ENCODE measurements at regions not wholly inside any gene's neighbourhood (a gene's known extent, or its start where the extent isn't known, plus 50 kb on each side); places are given as distances from the start of the nearest gene placed in this dataset.
"Not testable (repeated sequence)": the region's sequence is repeated elsewhere in the genome, so short reads cannot be mapped to it uniquely, and the experiment has no call there.

DNA sequence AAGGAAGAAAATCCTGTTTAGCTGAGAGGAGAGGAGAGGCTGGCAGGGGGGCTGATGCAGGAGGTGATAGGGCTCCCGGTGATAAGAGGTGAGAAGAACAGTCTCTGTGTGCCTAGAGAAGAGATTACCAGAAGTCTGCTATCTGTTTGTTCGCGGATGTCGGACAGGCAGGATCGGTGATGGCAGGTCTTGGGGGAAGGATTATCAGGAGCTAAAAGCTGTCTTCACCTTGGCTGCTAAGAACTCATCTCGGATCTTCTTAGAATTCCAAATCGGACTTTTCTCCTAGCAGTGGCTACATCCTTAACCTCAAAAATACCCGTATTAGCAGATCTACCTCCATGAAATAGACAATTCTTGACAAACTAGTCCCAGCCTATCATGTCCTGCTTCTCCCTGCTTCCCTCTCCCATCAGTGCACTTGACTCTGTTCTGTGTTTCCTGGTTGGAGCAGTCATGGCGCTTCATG lies 282.1 kb upstream of the TRIB2 start:
- DNase-seq (ENCODE audit: low read depth in 1 of 2, low spot score in 1 of 2) = no peak

DNA sequence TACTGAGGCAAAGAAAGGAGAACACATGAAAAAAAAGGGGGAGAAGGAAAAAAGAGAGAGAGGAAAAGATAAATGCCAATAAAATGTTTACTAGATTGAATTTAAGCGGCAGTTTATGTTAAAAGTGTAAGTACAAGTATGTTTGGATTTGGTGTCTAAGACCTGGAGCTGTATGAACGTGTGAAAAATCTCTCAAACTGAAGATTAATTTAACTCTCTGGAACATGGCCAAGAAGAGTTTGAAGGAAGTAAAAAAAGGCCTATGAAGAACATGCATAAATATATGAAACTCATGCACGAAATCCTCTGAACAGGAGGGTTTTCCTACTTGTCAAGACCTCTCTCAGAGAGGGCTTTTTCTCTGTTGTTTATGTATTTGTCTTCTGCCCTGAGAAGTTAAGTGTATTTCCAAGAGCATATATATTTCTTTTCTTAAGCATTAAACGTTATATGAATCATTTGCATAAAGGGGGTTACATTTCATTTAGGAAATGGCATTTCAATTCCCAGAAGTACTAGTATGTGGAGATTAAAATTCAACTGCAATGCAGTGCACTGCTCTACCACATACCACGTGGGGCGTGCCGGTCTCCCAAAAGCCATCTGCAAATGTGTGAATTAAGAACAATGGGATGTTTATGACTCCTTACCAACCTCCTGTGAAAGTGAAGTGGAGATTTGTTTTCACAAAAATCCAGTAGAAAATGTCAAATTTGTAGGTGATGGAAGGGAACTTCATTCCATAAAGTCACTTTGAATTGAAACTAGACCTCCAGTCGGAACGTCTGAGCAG lies 281.1 kb upstream of the TRIB2 start:
- DNase-seq (ENCODE audit: low read depth in 1 of 2, low spot score in 1 of 2) = no peak

DNA sequence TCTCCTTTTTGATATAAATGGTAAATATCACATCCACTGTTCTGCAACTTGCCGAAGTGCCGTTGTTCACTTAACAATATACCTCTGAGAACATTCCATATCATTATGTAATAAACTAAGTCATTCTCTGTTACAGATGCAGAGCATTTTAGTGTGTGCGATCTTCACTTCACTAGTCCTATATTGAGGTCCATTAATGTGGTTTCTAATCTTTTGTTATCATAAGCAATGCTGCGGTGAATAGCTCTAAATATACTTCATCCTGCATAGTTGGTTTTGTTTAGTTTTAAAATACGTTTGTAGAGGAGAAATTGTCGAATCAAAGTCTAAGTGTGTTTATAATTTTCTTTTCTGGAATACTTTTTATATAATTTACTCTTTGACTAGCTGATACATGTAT lies 280.3 kb upstream of the TRIB2 start:
- DNase-seq (ENCODE audit: low read depth in 1 of 2, low spot score in 1 of 2) = no peak

DNA sequence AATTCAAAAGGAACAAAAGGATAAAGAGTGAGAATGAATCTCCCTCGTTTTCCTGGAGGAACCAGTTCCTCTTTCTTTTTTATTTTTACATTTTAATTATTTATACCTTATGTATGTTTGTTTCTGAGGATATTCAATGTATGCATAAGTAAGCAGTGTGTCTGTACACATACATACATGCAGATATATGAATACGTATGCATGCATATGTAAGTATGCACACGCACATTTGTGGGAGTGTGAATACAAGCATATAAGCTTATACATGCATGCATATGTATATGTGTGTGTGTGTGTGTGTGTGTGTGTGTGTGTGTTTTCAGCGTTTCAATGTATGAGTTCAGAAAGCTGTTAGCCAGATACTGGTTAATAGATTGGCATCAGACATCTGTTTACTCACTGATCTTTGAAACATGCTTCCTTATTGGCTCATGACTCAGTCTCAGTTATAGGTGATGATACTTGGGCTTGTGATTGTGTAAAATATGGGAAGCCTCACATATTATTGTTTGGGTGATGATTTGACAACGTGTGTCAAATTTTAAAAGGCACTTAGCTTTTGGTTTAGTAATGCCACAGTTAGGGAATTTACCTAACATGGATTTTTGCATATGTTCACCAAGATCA lies 279.7 kb upstream of the TRIB2 start:
- DNase-seq (ENCODE audit: low read depth in 1 of 2, low spot score in 1 of 2) = no peak

DNA sequence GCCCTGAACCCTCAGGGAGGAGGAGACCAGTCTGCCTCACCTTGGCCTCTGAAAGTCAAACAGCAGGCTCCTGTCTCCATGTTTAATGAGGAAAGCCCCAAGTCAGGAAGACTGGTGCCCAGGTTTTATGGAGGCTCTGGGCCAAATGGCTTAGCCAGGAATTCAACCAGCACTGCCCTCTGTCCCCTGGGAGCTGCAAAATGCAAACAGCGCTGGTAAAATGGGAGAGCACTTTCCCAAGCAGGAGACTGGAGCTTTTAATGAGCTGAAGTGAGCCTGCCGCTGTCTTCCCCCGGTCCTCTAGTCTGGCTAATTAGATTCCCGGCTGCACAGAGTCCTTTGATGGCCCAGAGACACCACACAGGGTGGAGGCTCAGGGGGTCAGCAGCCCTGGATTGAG lies 276.0 kb upstream of the TRIB2 start:
- DNase-seq (ENCODE audit: low read depth in 1 of 2, low spot score in 1 of 2) = no peak

DNA sequence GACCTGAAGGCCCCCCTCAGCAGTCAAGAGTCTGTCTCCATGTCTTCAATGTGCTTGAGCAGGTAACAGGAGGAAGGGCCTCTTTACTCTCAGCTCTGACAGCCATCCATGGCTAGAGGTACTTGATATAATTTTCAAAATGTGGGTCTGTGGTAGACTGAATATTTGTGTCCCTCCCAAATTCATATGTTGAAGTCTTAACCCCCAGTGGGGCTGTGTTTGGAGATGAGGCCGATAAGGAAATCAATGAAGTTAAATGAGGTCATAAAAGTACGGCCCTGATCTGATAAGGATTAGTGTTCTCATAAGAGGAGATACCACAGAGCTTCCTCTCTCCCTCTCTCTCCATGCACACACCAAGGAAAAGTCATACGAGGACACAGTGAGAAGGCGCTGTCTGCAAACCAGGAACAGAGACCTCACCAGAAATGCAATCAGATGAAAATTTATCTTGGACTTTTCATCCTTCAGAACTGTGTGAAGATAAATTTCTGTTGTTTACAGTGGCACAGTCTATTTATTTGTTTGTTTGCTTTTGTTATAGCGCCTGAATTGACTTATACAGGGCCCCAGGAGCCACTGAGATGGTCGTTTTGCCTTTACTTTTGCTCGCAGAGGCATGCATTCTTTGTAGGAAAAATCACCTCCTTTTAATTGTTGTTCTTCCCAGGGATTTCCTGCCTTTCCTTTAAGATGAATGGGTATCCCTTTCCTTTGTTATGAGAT lies 274.8 kb upstream of the TRIB2 start:
- no peak for DNase-seq (ENCODE audit: low read depth in 1 of 2, low spot score in 1 of 2)

DNA sequence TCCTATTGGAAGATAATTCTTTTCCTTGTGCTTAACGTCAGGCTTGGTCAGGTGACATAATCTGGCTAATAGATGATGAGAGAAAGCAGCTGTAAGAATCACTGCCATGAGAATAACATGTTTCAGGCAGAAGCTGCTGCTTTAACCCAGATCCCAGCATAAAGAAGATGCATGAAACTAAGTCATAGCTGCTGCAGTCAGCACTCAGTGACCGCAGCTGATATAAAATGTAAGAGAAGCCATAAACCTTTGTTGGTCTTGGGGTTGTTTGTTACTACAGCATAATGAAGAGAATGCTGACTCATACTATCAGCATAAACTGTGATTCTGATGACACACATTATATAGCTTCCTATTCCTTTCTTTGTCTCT lies 274.3 kb upstream of the TRIB2 start:
- no peak for DNase-seq (ENCODE audit: low read depth in 1 of 2, low spot score in 1 of 2)

DNA sequence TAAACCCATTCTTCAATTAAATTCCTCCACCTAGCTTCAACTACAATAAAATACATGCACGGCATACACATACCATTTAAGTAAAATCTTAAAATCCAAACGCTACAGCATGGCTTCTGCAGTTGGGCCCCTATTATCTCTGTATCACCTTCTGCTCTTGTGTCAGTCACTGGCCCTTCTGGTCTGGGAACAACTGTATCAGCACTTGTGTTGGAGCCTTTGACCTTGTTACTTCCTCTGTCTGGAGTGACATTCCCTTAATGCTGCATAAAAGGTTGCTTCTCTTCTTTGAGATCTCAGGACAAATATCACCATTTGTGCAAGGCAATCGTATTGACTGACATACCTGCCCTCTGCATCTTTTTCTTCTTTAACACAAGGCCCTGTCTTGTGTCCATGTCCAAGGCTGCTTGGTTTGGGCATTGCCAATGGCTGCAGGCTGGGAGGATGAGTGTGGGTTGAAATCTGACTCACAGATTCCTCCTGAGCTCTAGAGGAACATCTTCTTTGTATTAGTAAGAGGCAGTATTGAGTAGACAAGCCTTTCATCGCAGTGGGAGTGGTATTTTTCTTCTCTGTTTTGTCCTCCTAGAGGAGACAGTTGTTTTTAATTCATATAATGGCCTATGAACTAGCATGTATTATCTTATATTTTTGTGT lies 267.8 kb upstream of the TRIB2 start:
- no peak for DNase-seq (ENCODE audit: low read depth in 1 of 2, low spot score in 1 of 2)

DNA sequence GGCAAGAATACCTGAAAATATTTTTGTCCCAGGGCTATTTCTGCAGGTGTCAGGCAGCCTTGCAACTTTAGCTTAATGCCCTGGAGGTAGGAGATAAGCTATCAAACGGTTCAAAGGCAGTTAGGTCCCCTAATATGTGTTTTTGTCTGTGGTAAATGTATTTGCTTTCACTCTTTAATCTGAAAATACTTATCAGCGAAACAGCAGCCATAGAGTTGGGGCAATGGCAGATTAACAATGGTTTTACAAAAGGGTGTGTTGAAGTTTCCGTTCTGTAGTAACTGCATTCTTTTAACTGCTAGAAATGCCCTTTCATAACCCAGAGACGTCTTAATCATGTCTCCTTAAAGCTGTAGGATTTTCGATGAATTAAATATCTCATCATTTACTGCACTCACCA lies 265.0 kb upstream of the TRIB2 start:
- no peak for DNase-seq (ENCODE audit: low read depth in 1 of 2, low spot score in 1 of 2)

DNA sequence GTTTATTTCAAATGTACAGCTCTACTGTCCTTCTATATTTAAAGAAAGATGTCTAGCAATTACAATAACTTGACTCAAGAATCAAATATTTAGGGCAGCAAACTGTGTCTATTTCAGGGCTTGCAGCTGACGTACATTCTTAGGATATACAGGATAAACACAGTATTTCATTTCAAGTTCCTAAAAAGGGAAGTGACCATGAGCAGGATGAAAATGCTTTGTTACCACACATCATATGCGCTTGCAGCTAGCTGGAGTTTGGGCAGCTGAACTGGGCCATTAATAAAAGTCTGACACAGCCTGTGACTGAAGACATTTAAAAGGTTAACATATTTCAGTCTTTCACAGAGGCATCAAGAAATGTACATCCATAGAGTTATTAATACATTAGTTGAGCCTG lies 264.6 kb upstream of the TRIB2 start:
- DNase-seq (ENCODE audit: low read depth in 1 of 2, low spot score in 1 of 2) = no peak

DNA sequence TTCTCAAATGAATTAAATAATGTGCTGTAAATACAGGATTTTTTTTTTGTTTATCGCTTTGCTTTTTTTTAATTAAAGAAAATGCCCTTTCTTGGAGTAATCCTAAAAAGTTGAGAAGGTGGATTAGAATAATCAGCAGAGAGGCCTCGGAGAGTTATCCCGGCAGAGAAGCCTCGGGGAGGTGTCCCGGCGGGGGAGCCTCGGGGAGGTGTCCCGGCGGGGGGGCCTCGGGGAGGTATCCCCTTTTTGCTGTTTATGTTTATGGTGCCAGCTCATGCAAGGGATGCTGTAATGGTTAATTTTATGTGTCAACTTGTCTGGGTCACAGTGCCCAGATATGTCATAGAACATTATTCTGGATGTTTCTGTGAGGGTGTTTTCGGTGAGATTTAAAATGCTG lies 263.0 kb upstream of the TRIB2 start:
- no peak for DNase-seq (ENCODE audit: low read depth in 1 of 2, low spot score in 1 of 2)

DNA sequence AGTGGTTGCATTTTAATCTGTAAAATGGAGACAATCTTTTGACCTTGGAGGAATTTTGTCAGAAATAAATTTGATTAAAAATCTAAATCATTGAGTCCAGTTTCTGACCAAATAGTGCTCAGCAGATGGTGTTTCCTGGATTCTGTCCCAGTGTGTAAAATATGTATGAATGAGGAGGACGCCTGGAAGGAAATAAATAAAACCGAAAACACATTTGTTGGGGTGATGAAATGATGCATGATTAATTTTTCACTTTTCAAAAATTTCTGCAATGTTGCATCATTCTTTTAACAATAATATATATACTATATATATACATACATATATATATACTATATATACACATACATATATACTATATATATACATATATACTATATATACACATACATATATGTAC lies 261.1 kb upstream of the TRIB2 start:
- no peak for DNase-seq (ENCODE audit: low read depth in 1 of 2, low spot score in 1 of 2)

DNA sequence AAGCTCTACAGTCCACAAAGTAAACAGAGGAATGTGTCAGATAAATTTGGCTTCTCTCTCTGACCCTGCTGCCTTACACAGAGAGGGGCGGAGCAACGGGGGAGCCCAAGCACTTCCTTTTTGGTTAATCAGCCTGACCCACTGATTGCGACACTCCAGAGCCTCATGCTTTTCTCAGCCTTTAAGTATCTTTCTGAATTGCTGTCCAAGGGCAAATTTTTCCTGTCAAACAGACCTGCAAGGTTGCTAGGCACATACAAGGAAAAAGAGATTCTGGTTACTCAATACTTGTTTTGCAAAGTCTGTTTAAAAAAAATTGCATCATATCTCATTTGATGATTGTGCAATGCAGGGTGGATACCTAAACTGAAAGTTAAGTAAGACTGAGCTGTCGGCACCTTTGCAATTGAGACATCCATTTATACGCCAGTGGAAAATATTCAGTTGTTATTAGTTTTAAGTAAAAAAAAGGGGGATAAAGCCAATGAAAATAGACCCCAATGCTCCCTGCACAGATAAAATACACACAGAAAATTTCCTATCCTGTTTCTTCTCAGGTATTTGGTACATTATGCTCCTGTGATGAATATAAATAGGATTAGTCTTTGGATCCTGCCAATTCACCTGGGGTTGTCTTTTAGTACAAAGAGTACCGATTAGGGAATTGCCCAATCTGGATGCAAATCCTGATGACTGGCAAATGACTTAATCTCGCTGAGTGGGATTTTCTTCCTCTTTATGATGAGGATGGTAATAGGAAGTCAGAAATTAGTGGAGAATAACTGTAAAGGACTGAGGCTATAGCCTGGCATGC lies 260.2 kb upstream of the TRIB2 start:
- peak; percentile 20 to 22 for DNase-seq (ENCODE audit: low read depth in 1 of 2, low spot score in 1 of 2)

DNA sequence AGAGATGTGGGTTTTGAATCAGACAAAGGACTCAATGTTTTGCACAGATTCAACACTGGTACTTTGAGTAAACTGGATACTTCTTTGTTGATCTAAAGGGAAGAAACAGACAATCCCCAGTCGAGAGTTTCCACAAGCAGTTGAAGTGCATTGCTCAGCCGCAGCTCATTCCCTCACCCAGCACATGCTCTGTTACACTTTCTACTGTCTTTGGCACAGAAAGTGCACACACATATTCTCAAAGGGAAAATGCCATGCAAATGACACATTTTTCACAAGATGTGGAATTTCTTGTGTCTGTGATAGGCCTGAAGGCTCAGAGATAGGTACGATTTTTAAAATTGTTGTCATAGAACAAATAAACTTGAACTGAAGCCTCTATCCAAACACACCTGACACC lies 258.9 kb upstream of the TRIB2 start:
- no peak for DNase-seq (ENCODE audit: low read depth in 1 of 2, low spot score in 1 of 2)

DNA sequence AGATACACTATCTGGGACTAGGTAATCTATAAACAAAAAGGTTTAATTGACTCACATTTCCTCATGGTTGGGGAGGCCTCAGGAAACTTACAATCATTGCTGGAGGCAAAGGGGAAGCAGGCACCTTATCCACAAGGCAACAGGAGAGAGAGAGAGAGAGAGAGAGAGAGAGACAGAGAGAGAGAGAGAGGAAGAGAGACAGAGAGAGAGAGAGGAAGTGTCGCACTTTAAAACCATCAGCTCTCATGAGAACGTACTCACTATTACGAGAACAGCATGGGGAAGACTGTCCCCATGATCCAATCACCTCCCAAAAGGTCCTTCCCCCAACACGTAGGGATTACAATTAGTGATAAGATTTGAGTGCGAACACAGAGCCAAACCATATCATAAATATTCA lies 253.5 kb upstream of the TRIB2 start:
- no peak for DNase-seq (ENCODE audit: low read depth in 1 of 2, low spot score in 1 of 2)

DNA sequence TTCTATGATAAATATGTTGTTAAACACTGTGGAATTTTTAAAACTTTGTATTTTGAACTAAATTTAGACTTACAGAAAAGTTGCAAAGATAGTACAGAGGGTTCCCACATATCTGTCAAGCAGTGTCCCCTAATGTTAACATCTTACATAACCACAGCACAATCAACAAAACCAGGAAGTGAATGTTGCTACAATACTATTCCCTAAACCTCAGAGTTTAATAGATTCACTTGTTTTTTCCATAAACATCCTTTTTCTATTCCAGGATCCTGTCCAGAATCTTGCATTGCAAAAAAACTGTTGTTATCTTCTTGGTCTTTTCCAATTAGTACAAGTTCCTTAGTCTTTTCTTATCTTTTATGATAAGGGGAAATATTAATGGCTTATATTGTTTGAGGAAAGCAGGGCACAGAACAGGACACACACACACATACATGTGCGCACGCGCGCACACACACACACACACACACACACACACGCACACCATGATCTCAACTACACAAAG lies 251.1 kb upstream of the TRIB2 start:
- DNase-seq (ENCODE audit: low read depth in 1 of 2, low spot score in 1 of 2) = no peak

DNA sequence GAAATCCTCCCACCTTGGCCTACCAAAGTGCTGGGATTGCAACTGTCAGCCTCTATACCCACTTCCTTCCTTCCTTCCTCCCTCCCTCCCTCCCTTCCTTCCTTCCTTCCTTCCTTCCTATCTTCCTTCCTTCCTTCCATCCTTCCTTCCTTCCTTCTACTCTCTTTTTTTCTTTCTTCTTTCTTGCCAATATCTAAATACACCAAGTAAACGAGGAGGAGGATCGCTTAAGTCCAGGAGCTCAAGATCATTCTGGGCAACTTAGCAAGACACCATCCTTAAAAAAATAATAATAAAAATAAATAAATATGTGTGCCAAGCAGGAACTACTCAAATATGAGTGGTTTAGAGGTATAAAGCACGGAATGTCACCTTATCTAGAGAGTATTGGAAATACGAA lies 249.4 kb upstream of the TRIB2 start:
- no peak for DNase-seq (ENCODE audit: low read depth in 1 of 2, low spot score in 1 of 2)

DNA sequence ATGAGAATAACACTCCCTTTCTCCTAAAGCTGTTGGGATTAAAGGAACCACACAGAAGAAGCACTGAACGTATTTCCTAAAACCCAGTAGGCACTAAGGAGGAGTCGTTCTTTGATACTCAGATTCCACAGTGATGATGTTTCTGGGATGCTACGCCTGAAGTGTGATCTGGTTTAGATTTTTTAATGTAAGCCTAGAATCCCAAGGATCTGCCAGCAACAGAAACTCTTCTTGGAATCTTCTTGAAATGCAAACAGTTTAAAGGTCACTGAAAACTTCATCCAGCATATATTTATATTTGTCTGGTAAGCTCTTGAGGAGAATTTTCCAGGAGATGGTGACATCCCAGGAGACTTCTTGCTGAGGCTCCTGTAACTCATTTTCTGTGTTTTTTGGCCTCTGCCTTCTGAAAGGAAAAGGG lies 247.6 kb upstream of the TRIB2 start:
- no peak for DNase-seq (ENCODE audit: low read depth in 1 of 2, low spot score in 1 of 2)

DNA sequence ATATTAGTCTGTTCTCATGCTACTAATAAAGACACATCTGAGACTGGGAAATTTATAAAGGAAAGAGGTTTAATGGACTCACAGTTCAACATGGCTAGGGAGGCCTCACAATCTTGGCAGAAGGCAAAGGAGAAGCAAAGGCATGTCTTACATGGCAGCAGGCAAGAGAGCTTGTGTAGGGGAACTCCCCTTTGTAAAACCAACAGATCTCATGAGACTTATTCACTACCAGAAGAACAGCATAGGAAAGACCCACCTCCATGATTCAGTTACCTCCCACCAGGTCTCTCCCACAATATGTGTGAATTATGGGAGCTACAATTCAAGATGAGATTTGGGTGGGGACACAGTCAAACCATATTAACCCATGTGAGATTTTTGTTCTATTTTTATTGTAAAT lies 244.5 kb upstream of the TRIB2 start:
- not testable (repeated sequence) for DNase-seq (ENCODE audit: low read depth in 1 of 2, low spot score in 1 of 2)

DNA sequence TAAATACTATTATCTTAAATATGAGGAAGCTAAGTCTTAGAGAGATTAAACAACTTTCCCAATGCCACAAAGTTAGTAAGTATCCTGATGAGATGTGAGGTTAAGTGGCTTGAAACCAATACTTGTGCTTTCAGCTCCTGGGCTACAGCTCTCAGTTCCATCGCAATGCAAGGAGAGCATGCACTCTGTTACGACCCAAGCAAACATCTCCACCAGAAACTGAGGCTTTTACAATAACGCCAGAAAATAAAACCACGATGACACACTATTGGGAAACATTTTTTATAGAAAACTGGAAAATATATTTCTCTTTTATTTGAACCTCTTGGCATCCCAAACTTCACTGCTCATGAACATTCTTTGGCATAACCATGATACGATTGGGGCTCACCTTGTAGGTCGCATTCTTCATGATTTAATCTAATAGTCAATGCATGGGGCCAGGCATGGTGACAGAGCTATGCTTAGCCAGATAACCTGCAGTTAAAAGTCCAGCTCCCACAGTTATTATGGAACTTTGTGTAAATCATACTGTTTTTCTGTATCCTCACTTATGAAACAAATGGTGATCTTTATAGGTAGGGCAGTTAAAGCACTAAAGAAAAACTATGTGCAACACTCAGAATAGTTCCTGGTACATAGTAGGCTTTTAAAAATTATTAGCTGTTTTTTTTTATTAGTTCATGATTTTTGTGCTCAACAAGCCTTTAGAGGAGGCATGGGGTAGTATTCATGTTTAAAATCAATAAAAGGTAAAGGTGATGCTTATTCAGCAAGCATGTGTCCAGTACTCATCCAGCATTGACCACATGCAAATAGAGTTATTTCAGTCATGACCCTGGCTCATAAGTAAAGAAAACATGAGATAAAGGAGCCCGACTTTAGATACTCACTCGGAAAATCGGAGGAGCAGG lies 238.3 kb upstream of the TRIB2 start:
- DNase-seq (ENCODE audit: low read depth in 1 of 2, low spot score in 1 of 2) = no peak

Measured in activated T-helper 1 cell treated with anti-CD3 and anti-CD28 coated beads, Interleukin-2, amount 50 U/mL, for 16 hours (primary cell).